ENCODE measurements at regions not wholly inside any gene's neighbourhood (a gene's known extent, or its start where the extent isn't known, plus 50 kb on each side); places are given as distances from the start of the nearest gene placed in this dataset.

DNA sequence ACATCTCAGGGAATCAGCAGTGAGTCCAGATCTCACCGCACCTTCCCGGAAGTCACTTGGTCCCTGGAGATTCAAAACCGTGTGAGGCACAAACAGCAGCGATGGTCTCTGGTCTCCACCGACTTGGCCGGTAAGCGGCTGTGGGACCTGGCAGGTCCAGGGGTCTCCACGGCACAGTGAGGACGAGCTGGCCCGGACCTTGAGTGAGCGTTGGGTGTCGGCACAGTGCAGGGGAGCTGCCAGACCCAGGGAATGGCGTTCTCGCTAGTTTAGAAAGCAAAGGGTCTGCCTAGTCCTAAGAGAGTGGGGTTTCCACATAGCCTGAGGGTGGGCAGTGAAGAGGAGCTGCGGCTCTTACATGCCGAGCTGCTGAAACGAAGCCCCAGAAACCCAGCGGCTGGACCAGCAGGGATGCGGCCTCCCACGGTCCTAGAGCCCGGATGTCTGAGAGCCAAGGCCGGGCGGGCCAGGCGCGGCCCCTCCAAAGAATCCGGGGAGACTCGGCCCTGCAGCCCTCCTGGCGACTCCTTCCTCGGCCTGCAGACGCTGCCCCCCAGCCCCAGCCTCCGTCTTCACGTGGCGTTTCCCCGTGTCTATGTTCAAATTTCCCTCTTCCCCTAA lies 185.0 kb downstream of the ERMARD start:
- H3K4me3 ChIP-seq (ENCODE audit: low read depth, low read length): no peak overlapping the region
- DNase-seq (ENCODE audit: low read depth): no peak
- peaks cover 4% of the 10 kb centered on the region for H3K27me3 ChIP-seq (ENCODE audit: control insufficient read depth, insufficient read depth, low read length)
- H3K36me3 ChIP-seq (ENCODE audit: control insufficient read depth, insufficient read depth, low read length): no peaks in the 10 kb centered on the region
- TF ChIP-seq, protein P1, sequence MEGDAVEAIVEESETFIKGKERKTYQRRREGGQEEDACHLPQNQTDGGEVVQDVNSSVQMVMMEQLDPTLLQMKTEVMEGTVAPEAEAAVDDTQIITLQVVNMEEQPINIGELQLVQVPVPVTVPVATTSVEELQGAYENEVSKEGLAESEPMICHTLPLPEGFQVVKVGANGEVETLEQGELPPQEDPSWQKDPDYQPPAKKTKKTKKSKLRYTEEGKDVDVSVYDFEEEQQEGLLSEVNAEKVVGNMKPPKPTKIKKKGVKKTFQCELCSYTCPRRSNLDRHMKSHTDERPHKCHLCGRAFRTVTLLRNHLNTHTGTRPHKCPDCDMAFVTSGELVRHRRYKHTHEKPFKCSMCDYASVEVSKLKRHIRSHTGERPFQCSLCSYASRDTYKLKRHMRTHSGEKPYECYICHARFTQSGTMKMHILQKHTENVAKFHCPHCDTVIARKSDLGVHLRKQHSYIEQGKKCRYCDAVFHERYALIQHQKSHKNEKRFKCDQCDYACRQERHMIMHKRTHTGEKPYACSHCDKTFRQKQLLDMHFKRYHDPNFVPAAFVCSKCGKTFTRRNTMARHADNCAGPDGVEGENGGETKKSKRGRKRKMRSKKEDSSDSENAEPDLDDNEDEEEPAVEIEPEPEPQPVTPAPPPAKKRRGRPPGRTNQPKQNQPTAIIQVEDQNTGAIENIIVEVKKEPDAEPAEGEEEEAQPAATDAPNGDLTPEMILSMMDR (IDR thresholded peaks at IDR 0.05; ENCODE audit: insufficient read depth, low read length, severe bottlenecking): no peak
- FAIRE-seq: no peak

DNA sequence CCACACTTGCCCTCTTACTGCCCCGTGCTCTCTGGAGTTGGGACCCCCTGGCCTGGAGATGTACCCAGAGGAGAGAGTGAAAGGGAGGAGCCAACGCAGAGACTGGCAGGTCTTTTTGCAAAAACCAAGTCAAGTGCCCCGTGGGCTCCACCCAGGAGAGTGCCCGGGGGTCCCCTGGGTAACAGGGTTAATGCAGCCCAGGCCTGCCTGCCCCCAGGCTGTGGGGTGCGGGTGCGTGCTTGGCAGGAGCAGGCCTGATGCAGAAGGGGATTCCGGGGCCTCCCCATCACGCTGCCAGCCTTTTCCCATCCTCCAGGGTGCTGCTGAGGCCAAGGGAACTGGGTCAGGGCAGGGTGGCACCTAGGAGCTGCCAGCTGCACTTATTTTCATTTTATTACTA lies 184.4 kb downstream of the ERMARD start:
- TF ChIP-seq, protein P1 (IDR thresholded peaks at IDR 0.05; ENCODE audit: insufficient read depth, low read length, severe bottlenecking): no peak
- Histone ChIP-seq H3K4me3 (ENCODE audit: low read depth, low read length) (no peak overlapping the region), H3K36me3 (ENCODE audit: control insufficient read depth, insufficient read depth, low read length) (no peaks in the 10 kb centered on the region), H3K27me3 (ENCODE audit: control insufficient read depth, insufficient read depth, low read length) (peaks cover 6% of the 10 kb centered on the region)
- DNase-seq (ENCODE audit: low read depth) (no peak), FAIRE-seq (no peak)

DNA sequence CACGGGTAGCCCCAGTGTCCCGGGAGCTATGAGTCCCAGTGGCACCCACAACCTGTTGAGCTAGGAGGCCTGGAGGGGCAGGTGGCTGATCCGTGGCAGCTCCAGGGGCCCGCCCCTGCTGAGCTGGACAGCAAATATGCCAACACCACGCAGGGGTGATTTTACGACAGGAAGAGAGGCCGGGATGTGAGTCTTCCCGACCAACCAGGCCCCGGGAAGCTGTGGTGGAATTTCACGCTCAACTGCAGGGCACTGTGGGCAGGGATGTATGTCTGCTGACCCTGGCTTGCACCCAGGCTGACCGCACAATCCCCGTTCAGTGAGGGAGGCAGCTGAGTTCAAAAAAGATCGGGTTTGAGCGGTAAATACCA lies 183.9 kb downstream of the ERMARD start:
- Histone ChIP-seq H3K27me3 (ENCODE audit: control insufficient read depth, insufficient read depth, low read length) (peaks cover 6% of the 10 kb centered on the region), H3K36me3 (ENCODE audit: control insufficient read depth, insufficient read depth, low read length) (no peaks in the 10 kb centered on the region)

DNA sequence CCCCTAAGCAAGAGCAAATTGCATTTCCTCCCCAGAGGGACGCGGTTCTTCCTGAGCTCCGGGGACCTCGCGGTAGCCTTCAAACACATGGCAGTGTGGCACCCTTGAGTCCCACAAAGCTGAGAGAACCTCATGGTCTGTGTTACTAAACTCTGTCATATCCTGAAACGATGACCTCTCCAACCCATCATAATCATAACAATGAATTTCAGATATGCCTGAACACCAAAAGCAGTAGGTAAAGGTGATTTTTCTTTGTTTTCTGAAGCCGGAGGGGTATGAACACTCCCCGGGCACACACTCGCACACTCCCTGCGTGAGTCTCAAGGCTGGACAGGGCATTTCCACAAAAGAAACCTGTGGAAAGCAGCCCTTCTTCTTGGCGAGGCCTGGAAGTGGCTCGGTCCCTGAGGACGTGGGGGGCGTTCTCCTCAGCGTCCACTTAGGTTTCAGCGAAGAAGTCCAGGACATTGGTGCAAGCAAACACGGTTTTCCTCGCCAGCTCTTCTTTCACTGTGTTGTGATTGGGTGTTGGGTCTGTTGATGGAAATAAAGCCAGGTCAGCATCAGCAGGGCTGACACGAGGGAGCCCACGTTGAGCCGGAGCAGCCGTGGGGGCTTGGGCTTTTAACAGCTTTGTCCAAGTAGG lies 183.4 kb downstream of the ERMARD start:
- FAIRE-seq (no peak), DNase-seq (ENCODE audit: low read depth) (no peak)
- H3K4me3 ChIP-seq (ENCODE audit: low read depth, low read length): no peak overlapping the region
- no peaks in the 10 kb centered on the region for H3K36me3 ChIP-seq (ENCODE audit: control insufficient read depth, insufficient read depth, low read length)
- H3K27me3 ChIP-seq (ENCODE audit: control insufficient read depth, insufficient read depth, low read length): peaks cover 6% of the 10 kb centered on the region
- TF ChIP-seq, protein P1 (IDR thresholded peaks at IDR 0.05; ENCODE audit: insufficient read depth, low read length, severe bottlenecking): no peak

More for the DNA sequence above, 183.9 kb downstream of the ERMARD start:
- FAIRE-seq: no peak
- DNase-seq (ENCODE audit: low read depth): no peak
- no peak overlapping the region for H3K4me3 ChIP-seq (ENCODE audit: low read depth, low read length)
- TF ChIP-seq, protein P1 (IDR thresholded peaks at IDR 0.05; ENCODE audit: insufficient read depth, low read length, severe bottlenecking): no peak

DNA sequence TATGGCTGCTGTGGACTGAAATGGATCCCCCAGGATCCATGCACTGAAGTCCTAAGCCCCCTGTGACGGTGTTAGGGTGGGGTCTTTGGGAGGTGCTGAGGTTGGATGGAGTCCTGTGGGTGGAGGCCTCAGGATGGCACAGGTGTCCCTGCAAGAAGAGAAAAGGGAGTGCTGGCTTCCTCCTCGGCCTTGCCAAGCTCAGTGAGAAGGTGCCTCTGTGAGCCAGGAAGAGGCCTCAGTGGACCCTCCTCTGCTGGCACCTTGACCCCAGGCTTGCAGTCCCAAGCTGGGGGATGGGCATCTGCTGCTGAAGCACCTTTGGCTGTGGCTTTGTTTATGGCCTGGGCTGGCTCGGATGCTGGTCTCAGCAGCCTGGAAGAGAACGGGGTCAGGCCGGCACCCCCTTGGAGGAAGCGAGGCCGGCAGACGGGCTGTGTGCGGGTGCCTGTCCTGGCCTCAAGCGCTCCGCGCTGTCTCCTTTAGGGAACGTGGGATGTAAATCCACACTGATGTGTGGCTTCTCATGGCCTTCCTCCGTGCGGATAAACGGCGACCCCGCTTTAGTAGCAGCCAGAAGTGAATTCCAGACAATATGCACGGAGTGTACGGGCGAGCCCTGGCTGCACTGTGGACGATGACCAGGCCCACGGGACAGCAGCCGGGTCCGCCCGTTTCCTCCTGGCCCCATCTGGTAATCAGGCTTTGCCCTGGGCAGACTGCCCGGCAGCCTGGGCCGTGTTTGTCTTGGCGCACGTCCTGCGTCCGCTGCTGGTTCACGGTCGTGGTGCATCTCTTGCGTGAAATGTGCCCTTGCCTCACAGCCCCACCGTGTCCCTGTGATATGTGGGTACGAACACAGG lies 182.6 kb downstream of the ERMARD start:
- Histone ChIP-seq H3K27me3 (ENCODE audit: control insufficient read depth, insufficient read depth, low read length) (peaks cover 6% of the 10 kb centered on the region), H3K4me3 (ENCODE audit: low read depth, low read length) (no peak overlapping the region), H3K36me3 (ENCODE audit: control insufficient read depth, insufficient read depth, low read length) (no peaks in the 10 kb centered on the region)
- TF ChIP-seq, protein P1 (IDR thresholded peaks at IDR 0.05; ENCODE audit: insufficient read depth, low read length, severe bottlenecking): no peak
- no peak for DNase-seq (ENCODE audit: low read depth)
- no peak for FAIRE-seq
